GM21381 (cell line): ENCODE measurements at regions not wholly inside any gene's neighbourhood (a gene's known extent, or its start where the extent isn't known, plus 50 kb on each side); places are given as distances from the start of the nearest gene placed in this dataset.

ENCODE experiments used
- ATAC-seq: cut with Tn5 transposase; IDR thresholded peaks from one replicate; pipeline ENCODE4 v1.9.1; 2021; ENCODE audit warnings: mild to moderate bottlenecking, moderate library complexity; ENCODE audit not compliant: unreplicated experiment

DNA sequence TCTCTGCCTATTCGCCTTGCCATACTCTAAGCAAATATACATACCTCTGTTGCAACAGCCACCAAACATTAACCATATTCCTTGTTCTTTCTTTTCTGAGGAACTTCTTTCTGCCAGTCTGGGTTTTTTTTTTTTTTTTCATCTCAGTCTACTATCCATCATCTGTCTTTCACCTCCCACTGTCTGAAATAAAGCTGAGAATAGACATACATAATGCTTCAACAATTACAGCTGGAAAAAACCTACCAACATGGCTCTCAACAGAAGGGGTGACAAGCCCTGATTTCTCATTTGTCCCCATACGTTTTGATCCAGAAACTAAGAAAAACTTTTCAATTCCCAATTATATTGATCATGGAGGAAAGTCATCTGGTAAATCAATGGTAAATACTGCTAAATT, 728.8 kb upstream of the POU3F3 start:
- no peak for ATAC-seq

DNA sequence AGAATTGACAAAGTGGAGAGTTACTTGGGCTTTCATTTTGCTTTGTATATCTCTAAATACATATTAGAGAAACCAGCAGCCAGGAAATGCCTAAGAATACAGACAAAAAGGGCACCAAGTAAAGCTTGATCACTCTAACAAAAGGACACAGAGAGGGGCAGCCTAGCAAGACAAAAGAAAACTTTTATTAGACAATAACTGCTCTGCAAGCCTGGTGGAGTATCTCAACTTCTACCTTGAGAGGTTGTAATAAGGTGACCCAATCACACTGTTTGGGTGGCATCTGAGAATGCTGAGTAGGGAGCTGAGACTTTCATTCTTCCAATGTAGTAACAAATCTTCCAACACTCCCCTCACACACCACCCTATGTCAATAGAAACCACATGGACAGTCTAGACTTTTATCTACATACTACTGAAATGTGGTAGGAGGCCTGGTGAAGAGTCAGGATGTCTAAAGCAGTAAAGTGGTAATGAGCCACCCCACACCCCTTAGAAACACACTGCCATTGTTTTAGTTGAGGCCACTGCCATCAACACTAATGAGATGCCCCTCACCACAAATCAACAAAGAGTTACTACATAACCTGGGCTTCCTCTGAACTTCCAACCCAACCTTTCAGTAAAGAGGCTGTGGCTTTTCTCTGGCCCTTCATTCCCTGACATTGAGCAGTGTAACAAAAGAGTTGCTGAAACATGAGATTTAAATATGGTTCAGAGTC, 726.7 kb upstream of the POU3F3 start:
- no peak for ATAC-seq

DNA sequence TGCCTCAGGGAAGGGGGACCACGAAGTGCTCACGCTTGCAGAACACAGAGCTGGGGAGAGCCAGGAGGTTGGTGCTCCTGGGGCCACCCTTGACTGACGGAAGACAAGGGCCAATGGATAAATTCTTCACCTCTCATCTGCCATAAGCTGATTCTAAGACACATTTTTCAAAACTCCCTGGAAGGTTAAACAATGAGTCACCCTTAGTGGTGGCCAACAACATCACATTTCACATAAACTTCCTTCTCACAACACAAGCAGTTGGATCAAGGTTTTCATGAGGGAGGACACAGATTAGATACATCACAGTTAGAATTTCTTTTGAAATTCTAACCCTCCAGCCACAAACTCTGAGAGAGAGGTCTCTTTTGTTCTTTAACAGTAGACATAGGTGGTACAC, 713.6 kb upstream of the POU3F3 start:
- ATAC-seq = no peak

GRCh38 chr2:104158191-104158590, 695.7 kb upstream of the POU3F3 start:
- ATAC-seq = no peak

DNA sequence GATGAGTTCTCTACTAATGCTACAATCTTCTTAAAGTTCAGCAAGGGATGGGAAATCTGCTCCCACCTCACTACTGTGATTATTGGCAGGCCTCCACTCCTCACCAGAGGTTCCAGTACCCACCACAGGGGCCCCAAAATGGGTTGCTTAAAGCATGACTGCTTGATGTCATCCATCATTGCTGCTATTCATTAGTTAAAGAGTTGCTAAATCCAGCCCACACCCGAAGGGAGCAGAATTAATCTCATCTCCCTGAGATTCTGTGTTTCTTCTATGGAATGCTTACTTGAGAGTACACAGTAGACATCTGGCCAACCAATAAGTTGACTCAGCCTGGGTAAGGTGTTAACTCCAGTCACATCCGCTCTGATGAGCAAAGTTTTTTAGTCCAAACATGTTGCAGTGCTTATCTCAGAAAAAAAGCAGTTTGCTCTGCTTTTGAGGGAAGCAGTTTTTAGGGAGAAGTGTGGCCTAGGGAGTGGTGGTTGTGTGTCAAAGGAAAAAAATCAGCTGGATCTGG, 690.2 kb upstream of the POU3F3 start:
- no peak for ATAC-seq

DNA sequence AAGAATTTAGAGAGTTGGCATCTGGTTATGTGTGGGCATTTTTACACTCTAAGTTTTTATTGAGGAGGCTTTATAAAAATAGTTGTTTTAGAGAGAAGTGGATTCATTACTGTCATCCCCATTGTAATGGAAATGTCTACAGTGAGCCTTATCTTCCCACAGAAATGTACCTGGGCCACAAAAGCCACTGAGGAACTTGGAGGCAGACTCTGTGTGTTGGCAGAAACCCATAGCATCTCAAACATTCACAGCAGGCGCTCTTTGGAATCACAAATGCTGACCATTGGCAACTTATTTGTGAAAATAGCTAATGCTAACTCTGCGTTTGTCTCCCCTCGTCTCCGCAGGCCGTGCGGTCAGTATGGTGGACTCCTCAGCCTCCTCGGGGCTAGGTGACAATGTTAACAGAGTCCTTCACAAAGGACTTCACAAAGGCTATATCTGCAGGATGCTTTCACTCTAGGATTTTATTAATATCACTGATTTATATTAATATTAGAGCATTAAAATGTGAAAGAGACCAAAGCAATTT, 689.1 kb upstream of the POU3F3 start:
- ATAC-seq = no peak

DNA sequence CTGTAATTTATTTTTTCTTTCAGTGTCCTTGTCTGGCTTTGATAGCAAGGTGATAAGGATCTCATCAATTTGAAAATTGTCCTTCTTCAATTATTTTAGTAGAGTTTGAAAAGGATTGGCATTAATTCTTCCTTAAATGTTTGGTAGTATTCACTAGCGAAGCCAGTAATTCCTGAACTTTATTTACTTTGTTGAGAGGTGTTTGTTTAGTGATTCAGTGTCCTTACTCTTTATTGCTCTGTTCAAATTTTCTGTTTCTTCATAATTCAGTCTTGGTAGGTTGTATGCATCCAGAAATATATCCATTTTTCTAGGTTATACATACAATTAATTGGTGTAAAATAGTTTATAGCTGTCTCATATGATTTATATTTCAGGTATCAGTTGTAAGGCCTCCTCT, 676.7 kb upstream of the POU3F3 start:
- ATAC-seq = no peak

DNA sequence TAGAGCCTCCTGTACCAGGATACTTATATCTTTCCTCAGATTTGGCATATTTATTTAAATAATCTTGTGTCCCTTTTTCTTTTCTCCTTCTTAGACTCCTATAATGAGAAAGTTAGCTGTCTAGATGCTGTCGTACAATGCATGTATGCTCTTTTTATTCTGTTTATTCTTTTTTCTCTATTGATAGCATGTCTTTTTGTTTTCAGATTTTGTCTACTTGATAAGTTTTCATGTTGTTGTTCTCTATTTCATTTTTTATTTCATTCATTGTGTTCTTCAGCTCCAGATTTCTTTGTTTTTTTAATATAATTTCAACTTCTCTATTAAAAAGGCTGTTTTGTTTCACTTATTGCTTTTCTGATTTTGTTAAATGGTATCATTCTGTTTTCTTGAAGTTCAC, 674.3 kb upstream of the POU3F3 start:
- no peak for ATAC-seq

DNA sequence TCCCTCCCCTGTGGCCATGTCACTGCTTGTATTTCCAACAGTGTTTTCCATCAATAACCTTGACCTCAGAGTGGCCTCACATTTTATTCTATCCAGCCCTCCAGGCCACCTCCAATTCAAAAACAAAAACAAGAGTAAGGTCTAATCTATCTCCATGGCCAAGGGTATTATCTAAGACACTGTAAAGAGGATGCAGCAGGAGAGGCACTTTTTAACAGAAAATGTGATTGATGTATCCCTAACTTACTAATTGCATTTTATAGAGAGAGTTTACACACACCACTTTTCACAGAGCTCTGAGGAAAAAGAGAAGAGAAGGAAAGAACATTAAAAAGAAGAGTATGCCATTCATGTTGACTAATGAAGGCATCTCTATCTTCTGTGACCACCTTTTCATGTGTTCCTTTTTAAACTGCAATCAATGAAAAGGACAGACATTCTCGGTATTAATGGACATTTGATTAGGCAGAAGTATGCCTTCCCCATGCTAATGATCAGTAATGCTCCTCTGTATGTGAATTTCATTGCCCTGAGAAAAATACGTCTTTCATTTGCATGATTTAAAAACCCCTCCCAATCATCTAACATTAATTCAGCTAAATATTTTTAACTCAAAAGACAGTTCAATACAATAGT, 653.3 kb upstream of the POU3F3 start:
- ATAC-seq = no peak

GRCh38 chr2:104213758-104214157, 640.2 kb upstream of the POU3F3 start:
- no peak for ATAC-seq

GRCh38 chr2:104215269-104216161, 638.4 kb upstream of the POU3F3 start:
- ATAC-seq = no peak

DNA sequence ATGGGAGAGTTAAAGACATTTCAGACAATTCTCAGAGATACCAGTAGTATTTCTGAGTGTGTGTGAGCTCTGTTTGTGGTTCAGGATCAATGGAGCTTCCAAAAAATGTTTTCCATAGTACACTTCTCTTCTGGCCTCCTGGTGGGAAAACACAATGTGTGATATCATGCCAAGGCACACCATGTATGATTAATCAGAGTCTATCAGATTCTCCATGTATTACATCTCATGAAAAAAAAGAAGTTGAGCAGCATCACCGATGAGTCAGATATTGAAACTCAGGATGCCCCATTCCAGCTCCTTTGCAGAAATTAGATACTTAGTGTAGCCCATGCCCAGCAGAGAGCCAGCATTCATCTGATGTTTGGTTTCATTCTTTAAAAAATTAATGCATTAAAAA, 620.3 kb upstream of the POU3F3 start:
- ATAC-seq = no peak

GRCh38 chr2:104236491-104236890, 617.4 kb upstream of the POU3F3 start:
- no peak for ATAC-seq

GRCh38 chr2:104240984-104241383, 612.9 kb upstream of the POU3F3 start:
- ATAC-seq = no peak

- ATAC-seq = no peak
Measured at GRCh38 chr2:104249629-104250028, 604.3 kb upstream of the POU3F3 start.

DNA sequence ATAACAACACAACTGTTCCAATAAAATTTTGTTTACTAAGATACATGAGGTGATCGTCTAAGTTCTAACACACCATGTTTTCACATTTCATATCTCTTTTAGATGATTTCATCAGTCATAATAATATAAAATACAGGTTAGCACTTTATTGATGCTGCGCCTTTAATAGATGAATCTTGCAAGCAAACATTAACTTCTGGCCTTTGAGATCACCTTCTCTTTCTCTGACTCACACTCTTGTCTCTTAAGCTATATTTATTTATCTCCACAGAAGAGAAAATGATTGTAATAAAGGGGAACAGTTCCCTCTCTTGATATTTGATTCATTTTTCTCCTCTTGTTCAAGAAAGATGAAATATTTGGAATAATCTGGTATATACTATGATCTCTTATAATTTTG, 603.3 kb upstream of the POU3F3 start:
- no peak for ATAC-seq

DNA sequence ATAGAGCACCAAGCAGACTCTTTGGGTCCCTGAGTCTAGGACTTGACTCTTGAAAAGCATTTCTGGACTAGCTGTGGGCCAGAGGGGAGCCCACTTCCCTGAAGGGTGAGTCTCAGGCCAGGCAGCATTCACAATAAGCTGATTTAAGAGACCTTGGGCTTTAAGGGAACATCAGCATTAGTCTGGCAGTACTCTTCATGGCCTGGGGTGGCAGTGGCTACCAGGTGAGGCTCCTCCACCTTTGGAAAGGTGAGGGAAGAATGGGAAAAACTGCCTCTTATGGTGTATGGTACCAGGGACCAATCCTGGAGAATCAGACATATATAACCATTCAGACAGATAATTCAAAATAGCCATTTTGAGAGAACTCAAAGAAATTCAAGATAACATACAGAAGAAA, 599.9 kb upstream of the POU3F3 start:
- ATAC-seq = no peak

DNA sequence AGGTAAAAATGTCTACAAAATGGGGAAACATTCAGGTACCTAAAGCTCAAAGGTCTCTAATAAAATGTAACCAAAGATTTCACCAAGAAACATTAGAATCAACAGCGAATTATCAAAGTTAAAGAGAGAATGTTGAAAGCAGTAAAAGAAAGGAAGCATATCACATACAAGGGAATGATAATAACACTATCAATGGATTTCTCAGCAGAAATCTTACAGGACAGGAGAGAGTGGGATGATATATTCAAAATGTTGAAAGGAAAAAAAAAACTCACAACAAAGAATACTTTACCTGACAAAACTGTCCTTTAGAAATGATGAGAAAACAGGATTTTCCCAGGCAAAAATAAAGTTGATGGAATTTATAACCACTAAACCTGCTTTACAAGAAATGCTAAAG, 591.2 kb upstream of the POU3F3 start:
- no peak for ATAC-seq

- ATAC-seq = no peak
Measured at GRCh38 chr2:104279646-104280045, 574.3 kb upstream of the POU3F3 start.

- ATAC-seq = no peak
Measured at GRCh38 chr2:104280216-104280615, 573.7 kb upstream of the POU3F3 start.

DNA sequence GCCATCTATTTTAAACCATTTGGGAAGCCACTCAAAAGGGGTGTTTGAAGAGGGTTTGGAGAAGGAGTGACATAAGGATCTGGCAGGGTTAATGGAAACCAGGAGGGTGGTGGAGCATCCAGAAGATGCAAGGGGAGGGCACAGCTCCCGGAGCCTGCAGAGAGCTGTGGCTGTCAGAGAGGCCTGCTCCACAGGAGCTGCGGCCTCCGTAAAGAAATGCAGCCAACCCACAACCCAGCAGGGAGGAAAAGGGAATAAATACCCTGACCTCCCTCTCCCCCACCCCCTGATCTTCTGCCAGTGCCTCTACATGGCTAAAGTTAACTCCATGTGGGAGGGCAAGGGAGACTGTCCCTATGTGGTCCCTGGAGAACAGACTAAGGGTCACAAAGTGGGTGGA, 567.1 kb upstream of the POU3F3 start:
- ATAC-seq = no peak
